ENCODE measurements at regions not wholly inside any gene's neighbourhood (a gene's known extent, or its start where the extent isn't known, plus 50 kb on each side); places are given as distances from the start of the nearest gene placed in this dataset.

GRCh38 chr12:118908811-118909210, 72.5 kb upstream of the SRRM4 start:
- DNase-seq (ENCODE audit: low read depth): no peak
- H3K4me3 ChIP-seq (replicated peaks; ENCODE audit: low read depth, low read length): no peak overlapping the region

GRCh38 chr12:118912697-118913270, 68.6 kb upstream of the SRRM4 start:
- TF ChIP-seq, protein P1, sequence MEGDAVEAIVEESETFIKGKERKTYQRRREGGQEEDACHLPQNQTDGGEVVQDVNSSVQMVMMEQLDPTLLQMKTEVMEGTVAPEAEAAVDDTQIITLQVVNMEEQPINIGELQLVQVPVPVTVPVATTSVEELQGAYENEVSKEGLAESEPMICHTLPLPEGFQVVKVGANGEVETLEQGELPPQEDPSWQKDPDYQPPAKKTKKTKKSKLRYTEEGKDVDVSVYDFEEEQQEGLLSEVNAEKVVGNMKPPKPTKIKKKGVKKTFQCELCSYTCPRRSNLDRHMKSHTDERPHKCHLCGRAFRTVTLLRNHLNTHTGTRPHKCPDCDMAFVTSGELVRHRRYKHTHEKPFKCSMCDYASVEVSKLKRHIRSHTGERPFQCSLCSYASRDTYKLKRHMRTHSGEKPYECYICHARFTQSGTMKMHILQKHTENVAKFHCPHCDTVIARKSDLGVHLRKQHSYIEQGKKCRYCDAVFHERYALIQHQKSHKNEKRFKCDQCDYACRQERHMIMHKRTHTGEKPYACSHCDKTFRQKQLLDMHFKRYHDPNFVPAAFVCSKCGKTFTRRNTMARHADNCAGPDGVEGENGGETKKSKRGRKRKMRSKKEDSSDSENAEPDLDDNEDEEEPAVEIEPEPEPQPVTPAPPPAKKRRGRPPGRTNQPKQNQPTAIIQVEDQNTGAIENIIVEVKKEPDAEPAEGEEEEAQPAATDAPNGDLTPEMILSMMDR (IDR thresholded peaks at IDR 0.05; ENCODE audit: low read length, missing control alignments): no peak
- no peak overlapping the region for H3K4me3 ChIP-seq (replicated peaks; ENCODE audit: low read depth, low read length)
- no peak for DNase-seq (ENCODE audit: low read depth)

More at GRCh38 chr12:118908811-118909210, 72.5 kb upstream of the SRRM4 start:
- TF ChIP-seq, protein P1 (IDR thresholded peaks at IDR 0.05; ENCODE audit: low read length, missing control alignments): no peak

GRCh38 chr12:118921761-118922160, 59.6 kb upstream of the SRRM4 start:
- no peak overlapping the region for H3K4me3 ChIP-seq (replicated peaks; ENCODE audit: low read depth, low read length)
- TF ChIP-seq, protein P1 (IDR thresholded peaks at IDR 0.05; ENCODE audit: low read length, missing control alignments): no peak
- no peak for DNase-seq (ENCODE audit: low read depth)

- TF ChIP-seq, protein P1 (IDR thresholded peaks at IDR 0.05; ENCODE audit: low read length, missing control alignments): no peak
- no peak for DNase-seq (ENCODE audit: low read depth)
- H3K4me3 ChIP-seq (replicated peaks; ENCODE audit: low read depth, low read length): no peak overlapping the region
Observed at GRCh38 chr12:118922405-118922804, 58.9 kb upstream of the SRRM4 start.

GRCh38 chr12:118925407-118925806, 55.9 kb upstream of the SRRM4 start:
- TF ChIP-seq, protein P1 (IDR thresholded peaks at IDR 0.05; ENCODE audit: low read length, missing control alignments): no peak
- H3K4me3 ChIP-seq (replicated peaks; ENCODE audit: low read depth, low read length): no peak overlapping the region
- DNase-seq (ENCODE audit: low read depth): no peak

DNA sequence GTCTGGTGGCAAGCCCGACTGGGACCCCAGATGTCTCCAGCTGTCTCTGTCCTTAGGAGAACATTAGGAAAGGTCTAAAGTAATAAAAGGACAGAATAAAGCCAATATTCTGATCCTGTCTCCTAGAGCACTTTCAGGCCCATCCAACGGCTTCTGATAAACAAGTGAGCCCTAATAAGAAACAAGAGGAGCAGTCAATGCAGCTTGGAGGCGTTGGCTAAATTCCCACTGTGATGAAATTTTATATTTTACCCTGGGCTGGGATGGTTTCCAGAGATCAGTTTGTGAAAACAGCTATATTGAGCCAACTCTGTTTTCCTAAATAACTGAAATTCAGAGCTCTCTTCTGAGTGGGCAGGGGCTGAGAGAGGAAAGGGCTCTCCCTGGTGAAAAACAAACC, 55.5 kb upstream of the SRRM4 start:
- no peak for DNase-seq (ENCODE audit: low read depth)
- no peak overlapping the region for H3K4me3 ChIP-seq (replicated peaks; ENCODE audit: low read depth, low read length)
- TF ChIP-seq, protein P1 (IDR thresholded peaks at IDR 0.05; ENCODE audit: low read length, missing control alignments): no peak

Data from fibroblast of pulmonary artery (primary cell).